Adrenal gland (tissue), 5 donors: ENCODE measurements at regions not wholly inside any gene's neighbourhood (a gene's known extent, or its start where the extent isn't known, plus 50 kb on each side); places are given as distances from the start of the nearest gene placed in this dataset.

Source experiments
- POLR2A ChIP-seq, 2 donors: fragments of 450-650 bp; IDR thresholded peaks; one replicate each; pipeline ENCODE4 v1.6.1; 2017; ENCODE audit warnings: antibody characterized with exemption in 2 of 2, mild to moderate bottlenecking in 2 of 2, moderate library complexity in 1 of 2
- TF ChIP-seq, protein P1 (sequence below), 6 experiments: fragments of 450-650 bp in 4 of 6; fragments of 200-600 bp in 2 of 6; sonication (generic) in 1 of 6; IDR thresholded peaks; 1 replicate in 5 of 6; 2 replicates in 1 of 6; pipeline versions ENCODE4 v1.5.1 to v1.8.0; 2016 to 2021; ENCODE audit warnings: antibody characterized with exemption in 6 of 6, mild to moderate bottlenecking in 2 of 6, moderate library complexity in 1 of 6
- donor health status: DM: no; HTN: no; CAD: no.

DNA sequence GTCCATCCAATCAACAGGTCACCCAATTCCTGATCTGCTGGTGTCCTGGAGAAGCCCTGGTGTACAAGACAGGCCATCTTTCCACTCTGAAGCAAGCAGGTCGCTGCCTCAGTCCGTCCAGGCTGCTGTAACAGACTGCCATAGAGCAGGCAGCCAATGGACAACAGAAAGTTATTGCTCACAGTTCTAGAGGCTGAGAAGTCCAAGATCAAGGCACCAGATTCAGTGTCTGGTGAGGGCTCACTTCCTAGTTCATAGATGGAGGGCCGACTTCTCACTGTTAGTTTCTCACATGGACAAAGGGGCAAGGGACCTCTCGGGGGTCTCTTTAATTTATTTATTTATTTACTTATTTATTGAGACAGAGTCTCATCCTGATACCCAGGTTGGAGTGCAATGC is 74.8 kb downstream of the CD24 start:
- TF ChIP-seq, protein P1, sequence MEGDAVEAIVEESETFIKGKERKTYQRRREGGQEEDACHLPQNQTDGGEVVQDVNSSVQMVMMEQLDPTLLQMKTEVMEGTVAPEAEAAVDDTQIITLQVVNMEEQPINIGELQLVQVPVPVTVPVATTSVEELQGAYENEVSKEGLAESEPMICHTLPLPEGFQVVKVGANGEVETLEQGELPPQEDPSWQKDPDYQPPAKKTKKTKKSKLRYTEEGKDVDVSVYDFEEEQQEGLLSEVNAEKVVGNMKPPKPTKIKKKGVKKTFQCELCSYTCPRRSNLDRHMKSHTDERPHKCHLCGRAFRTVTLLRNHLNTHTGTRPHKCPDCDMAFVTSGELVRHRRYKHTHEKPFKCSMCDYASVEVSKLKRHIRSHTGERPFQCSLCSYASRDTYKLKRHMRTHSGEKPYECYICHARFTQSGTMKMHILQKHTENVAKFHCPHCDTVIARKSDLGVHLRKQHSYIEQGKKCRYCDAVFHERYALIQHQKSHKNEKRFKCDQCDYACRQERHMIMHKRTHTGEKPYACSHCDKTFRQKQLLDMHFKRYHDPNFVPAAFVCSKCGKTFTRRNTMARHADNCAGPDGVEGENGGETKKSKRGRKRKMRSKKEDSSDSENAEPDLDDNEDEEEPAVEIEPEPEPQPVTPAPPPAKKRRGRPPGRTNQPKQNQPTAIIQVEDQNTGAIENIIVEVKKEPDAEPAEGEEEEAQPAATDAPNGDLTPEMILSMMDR (IDR thresholded peaks at IDR 0.05) = no peak
- no peak for TF ChIP-seq POLR2A (IDR thresholded peaks at IDR 0.05)
